ENCODE measurements at regions not wholly inside any gene's neighbourhood (a gene's known extent, or its start where the extent isn't known, plus 50 kb on each side); places are given as distances from the start of the nearest gene placed in this dataset.

DNA sequence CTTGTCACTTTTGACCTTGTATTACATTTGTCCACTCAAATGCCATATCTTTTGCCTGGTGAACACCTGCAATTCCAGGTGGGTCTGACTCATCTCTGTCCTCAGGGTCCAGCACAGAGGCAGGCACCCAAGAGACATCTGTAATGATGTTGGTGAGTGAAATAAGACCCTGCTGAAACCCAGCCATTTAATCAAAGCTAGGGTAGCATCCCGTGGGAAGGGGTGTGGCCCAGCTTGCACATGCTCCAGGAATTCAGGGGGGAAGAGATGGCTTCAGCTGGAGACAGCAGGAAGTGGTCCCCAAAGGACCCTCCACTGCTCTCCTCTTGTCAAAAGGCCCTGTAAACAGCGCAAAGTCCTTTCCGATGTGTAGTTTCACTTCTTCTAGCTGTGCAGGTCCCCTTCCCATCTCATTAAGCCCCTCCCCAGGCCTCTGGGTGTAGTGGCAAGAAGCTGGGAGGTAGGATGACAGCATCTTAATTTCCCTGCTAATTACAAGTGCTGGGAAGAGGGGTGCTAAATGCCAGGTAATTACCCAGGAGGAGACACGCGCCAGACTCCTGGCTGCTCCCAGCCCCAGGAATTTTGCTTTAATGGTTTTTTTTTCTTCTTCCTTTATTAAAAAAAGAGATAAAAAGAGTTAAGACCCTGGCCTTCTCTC, 54.4 kb upstream of the TRABD2B start:
- no peak for DNase-seq

DNA sequence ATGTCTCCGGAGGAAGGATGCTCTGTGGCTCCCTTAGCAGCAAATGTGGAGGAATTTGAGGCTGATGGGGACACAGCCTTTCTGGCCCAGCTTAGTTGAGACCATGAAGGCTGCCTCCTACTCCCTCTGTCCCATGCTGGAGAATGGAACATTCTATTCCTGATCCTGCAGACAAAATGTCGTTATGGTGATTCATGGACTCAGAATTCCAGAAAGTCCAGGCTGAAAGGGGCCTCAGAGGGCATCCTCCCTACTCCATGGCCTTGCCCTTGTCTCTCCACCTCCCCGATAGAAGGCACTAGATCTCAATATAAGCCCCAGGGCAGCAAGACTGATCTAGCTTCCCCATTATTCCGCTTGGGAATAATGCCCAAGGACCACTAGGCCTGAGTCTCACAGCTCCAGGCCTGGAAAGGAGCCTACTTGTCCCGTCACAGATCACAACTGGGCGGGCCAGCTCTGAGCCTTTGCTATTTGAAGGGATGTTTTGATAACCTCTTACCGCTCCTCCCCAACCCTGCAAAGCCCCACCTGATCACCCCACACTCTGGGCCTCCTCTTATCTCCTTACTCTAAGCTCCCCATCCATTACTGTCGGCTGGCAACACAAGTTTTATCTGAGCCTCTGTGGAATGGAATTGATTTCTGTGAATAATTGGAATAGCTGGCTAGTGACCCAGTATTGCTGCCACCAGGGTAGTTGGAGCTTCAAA, 52.8 kb upstream of the TRABD2B start:
- no peak for DNase-seq

DNA sequence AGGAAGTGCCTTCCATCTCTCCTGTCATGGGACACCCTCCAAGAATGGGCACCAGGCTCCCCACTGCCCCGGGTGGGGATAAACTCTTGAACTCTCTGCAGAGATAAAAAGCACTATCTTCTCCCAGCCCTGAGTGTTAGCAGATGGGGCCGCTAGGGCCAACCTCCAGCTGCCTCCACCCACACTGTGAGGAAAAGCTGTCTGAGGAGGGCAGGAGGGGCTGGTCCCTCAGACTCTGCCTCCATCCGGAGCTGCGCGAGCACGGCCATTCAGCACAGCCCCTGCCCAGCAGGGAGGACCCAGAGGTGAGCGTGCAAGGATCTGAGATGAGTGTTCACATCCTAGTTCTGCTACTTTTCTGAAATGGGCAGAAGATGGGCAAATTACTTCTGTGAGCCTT, 51.8 kb upstream of the TRABD2B start:
- DNase-seq, result no peak

DNA sequence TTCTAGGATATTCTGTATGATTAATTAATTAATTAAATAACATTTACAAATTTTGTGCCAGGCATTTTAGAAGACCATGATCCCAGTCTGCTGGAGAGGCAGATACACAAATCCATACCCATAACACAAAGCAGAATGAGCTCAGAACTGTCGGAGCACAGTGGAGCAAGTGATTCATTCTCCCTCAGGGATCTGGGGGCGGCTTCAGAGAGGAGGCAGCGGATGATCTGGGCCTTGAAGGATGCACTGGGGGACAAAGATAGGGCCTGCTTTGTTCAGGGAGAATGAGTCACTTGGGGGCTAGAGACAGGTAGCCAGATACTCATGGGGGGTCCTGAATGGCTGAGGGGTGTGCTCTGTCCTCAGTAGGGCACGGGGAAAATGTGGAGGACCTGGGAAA, 50.9 kb upstream of the TRABD2B start:
- DNase-seq, result no peak

DNA sequence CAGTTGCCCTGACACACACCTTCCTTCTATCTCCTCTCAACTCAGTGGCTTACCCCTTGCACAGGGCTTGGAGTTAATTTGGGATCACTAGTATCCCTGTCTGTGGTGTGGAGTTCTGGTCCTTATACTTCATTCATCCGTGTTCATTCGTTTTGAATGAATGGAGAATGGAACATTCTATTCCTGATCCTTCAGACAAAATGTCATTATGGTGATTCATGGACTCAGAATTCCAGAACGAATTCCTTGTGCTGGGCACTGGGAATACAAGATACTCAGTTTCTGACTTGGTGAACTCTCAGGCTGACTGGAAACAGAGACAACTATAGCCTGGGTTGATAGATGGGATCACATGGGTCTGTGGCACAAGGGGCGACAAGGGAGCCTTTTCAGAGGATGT, 49.9 kb upstream of the TRABD2B start:
- DNase-seq, result no peak

All from bone marrow (tissue), 2 donors.